Suprapubic skin (tissue), 3 donors: ENCODE measurements at regions not wholly inside any gene's neighbourhood (a gene's known extent, or its start where the extent isn't known, plus 50 kb on each side); places are given as distances from the start of the nearest gene placed in this dataset.

Source experiments
- CTCF ChIP-seq, 2 donors: fragments of 200-600 bp in 1 of 2; fragments of 450-650 bp in 1 of 2; sonication (generic) in 1 of 2; IDR thresholded peaks; one replicate each; pipeline ENCODE4 v1.5.1; 2016 to 2019; ENCODE audit warnings: antibody characterized with exemption in 2 of 2, mild to moderate bottlenecking in 1 of 2, moderate library complexity in 1 of 2
- EP300 ChIP-seq: sonication (generic); formaldehyde crosslinking; IDR thresholded peaks from one replicate; pipeline ENCODE4 v1.6.1; 2017; ENCODE audit warnings: antibody characterized with exemption
- POLR2A ChIP-seq, 2 donors: fragments of 450-650 bp; IDR thresholded peaks; one replicate each; pipeline ENCODE4 v1.6.1; 2017; ENCODE audit warnings: antibody characterized with exemption in 2 of 2, mild to moderate bottlenecking in 2 of 2, moderate library complexity in 2 of 2

GRCh38 chr9:109556786-109557185 is 58.7 kb upstream of the PTPN3 start:
- TF ChIP-seq POLR2A (IDR thresholded peaks at IDR 0.05) = no peak
- no peak for TF ChIP-seq CTCF (IDR thresholded peaks at IDR 0.05)
- TF ChIP-seq EP300 = no peak
